K562 (cell line): ENCODE measurements at regions not wholly inside any gene's neighbourhood (a gene's known extent, or its start where the extent isn't known, plus 50 kb on each side); places are given as distances from the start of the nearest gene placed in this dataset.

Source experiments
- ATAC-seq: fragments of 200-7000 bp; cut with Tn5 transposase; 3 replicates; pipeline ENCODE4 v1.9.1; 2020; ENCODE audit warnings: moderate library complexity
- BruUV-seq: library from RNA; stranded (reverse); fragments of 400-500 nt; replicated peaks from 2 replicates; lab custom pipeline; 2021; lab: Mats Ljungman, UMichigan
- CTCF ChIA-PET: fragments of 300-600 bp; formaldehyde crosslinking; extraction: SDS; loops from one replicate; lab custom pipeline; 2021; ENCODE audit warnings: low intra/inter-chr PET ratio; lab: Yijun Ruan, JAX
- POLR2A ChIA-PET: fragments of 300-600, 350-650 bp; sonication (Branson Sonifier 250); formaldehyde crosslinking; extraction: SDS; loops from one replicate; lab custom pipeline; 2021; ENCODE audit warnings: antibody characterized with exemption, inconsistent platforms; lab: Yijun Ruan, JAX
- DNase-seq, 4 experiments: peaks; one replicate each; pipeline versions ENCODE4 v3.0.0 to v3.0.0-alpha.2; 2011 to 2018; ENCODE audit warnings: low spot score in 3 of 4, mixed read lengths in 3 of 4; ENCODE audit errors: extremely low read depth in 1 of 4
- FAIRE-seq: peaks from 2 replicates; lab custom pipeline; 2011; peaks lifted over from hg19 to GRCh38; lab: Jason Lieb, UNC
- H2AFZ ChIP-seq: 2 replicates; pipeline ENCODE4 v1.6.0; 2011; ENCODE audit warnings: low read depth, low read length, control low read depth, inconsistent platforms
- H3K27ac ChIP-seq: fragments of 200-600 bp; 3 replicates; pipeline ENCODE4 v1.8.0; 2011; ENCODE audit warnings: low read depth, mild to moderate bottlenecking, control low read depth, inconsistent platforms, low read length, moderate library complexity, mixed read lengths; ENCODE audit errors: extremely low read depth
- H3K27me3 ChIP-seq, 2 experiments: fragments of 300-600 bp in 1 of 2; 2 replicates in 1 of 2; 3 replicates in 1 of 2; pipeline versions ENCODE4 v1.6.0 to v1.8.0; 2011; ENCODE audit warnings: inconsistent platforms in 2 of 2, low read length in 2 of 2, mild to moderate bottlenecking in 1 of 2, mixed read lengths in 1 of 2, moderate library complexity in 1 of 2; ENCODE audit not compliant: control insufficient read depth in 2 of 2, insufficient read depth in 2 of 2
- H3K36me3 ChIP-seq: fragments of 300-600 bp; 3 replicates; pipeline ENCODE4 v1.8.0; 2011; ENCODE audit warnings: mild to moderate bottlenecking, low read length, inconsistent platforms; ENCODE audit not compliant: control insufficient read depth, insufficient read depth
- H3K4me1 ChIP-seq, 2 experiments: fragments of 200-600 bp in 1 of 2; replicated peaks in 1 of 2; 2 replicates in 1 of 2; 3 replicates in 1 of 2; pipeline versions ENCODE4 v1.5.1 to v1.8.0; 2011; ENCODE audit warnings: inconsistent platforms in 2 of 2, low read length in 2 of 2, mild to moderate bottlenecking in 1 of 2, mixed read lengths in 1 of 2, moderate library complexity in 1 of 2; ENCODE audit not compliant: control insufficient read depth in 2 of 2, insufficient read depth in 2 of 2
- H3K4me2 ChIP-seq: 2 replicates; pipeline ENCODE4 v1.6.1; 2011; ENCODE audit warnings: low read length, control low read depth, inconsistent platforms, mixed read lengths; ENCODE audit not compliant: insufficient read depth
- H3K4me3 ChIP-seq: fragments of 200-600 bp; sonication (generic), shearing (Covaris generic); 2 replicates; pipeline ENCODE4 v1.5.1; 2016; ENCODE audit warnings: control low read depth, inconsistent platforms
- H3K79me2 ChIP-seq: fragments of 200-600 bp; 3 replicates; pipeline ENCODE4 v1.8.0; 2011; ENCODE audit warnings: low read length, inconsistent platforms; ENCODE audit not compliant: control insufficient read depth, insufficient read depth
- H3K9ac ChIP-seq, 2 experiments: 2 replicates each; pipeline versions ENCODE4 v1.6.0 to v1.6.1; 2011; ENCODE audit warnings: low read depth in 2 of 2, low read length in 2 of 2, control low read depth in 1 of 2, inconsistent platforms in 1 of 2, mild to moderate bottlenecking in 1 of 2, mixed read lengths in 1 of 2; ENCODE audit not compliant: insufficient read depth in 1 of 2
- H3K9me1 ChIP-seq: one replicate; pipeline ENCODE4 v1.6.0; 2011; ENCODE audit warnings: inconsistent platforms, mild to moderate bottlenecking, low read length, moderate library complexity; ENCODE audit not compliant: control insufficient read depth, insufficient read depth
- H3K9me3 ChIP-seq: replicated peaks from 2 replicates; pipeline ENCODE4 v1.5.1; 2011; ENCODE audit warnings: low read depth, low read length, inconsistent platforms; ENCODE audit not compliant: control insufficient read depth, insufficient read depth
- H4K20me1 ChIP-seq: replicated peaks from 2 replicates; pipeline ENCODE4 v1.6.1; 2011; ENCODE audit warnings: low read length, inconsistent platforms, mixed read lengths; ENCODE audit not compliant: control insufficient read depth, insufficient read depth
- CTCF ChIP-seq, 3 experiments: IDR thresholded peaks in 2 of 3; conservative IDR thresholded peaks in 1 of 3; 2 replicates each; pipeline ENCODE4 v1.5.1; 2011 to 2012; ENCODE audit warnings: low read length in 3 of 3, mild to moderate bottlenecking in 3 of 3, control low read depth in 2 of 3, improper control_type of control experiment in 1 of 3, inconsistent platforms in 1 of 3, low read depth in 1 of 3, mixed read lengths in 1 of 3, moderate library complexity in 1 of 3; ENCODE audit not compliant: insufficient read depth in 2 of 3
- CTCFL ChIP-seq: IDR thresholded peaks from 2 replicates; pipeline ENCODE4 v1.6.1; 2011; ENCODE audit warnings: borderline replicate concordance, low read depth, mild to moderate bottlenecking, moderate library complexity, low read length; ENCODE audit not compliant: insufficient read depth, poor library complexity, severe bottlenecking
- L3MBTL2 ChIP-seq: fragments of 450-650 bp; IDR thresholded peaks from 2 replicates; pipeline ENCODE4 v1.6.1; 2016; ENCODE audit warnings: mild to moderate bottlenecking, moderate library complexity
- MCM7 ChIP-seq, 2 experiments: fragments of 450-650 bp; IDR thresholded peaks; 2 replicates each; pipeline ENCODE4 v1.6.1; 2016 to 2018
- MTF1 ChIP-seq: fragments of 250-450 bp; sonication (Bioruptor Pico); IDR thresholded peaks from 2 replicates; pipeline ENCODE4 v1.9.0; 2021; ENCODE audit warnings: moderate library complexity, mild to moderate bottlenecking, inconsistent platforms, borderline replicate concordance
- PTTG1 ChIP-seq: fragments of 450-650 bp; IDR thresholded peaks from 2 replicates; pipeline ENCODE4 v1.6.1; 2016; ENCODE audit warnings: low read depth, mild to moderate bottlenecking, missing genetic modification characterization, missing compliant biosample characterization
- SOX6 ChIP-seq: fragments of 450-650 bp; IDR thresholded peaks from 2 replicates; pipeline ENCODE4 v1.6.1; 2014; ENCODE audit warnings: mild to moderate bottlenecking
- ZNF764 ChIP-seq: fragments of 250-450 bp; sonication (Bioruptor Pico); IDR thresholded peaks from 2 replicates; pipeline ENCODE4 v1.4.0; 2020; ENCODE audit warnings: low read depth, mild to moderate bottlenecking, moderate library complexity
- WGBS: fragments of 100-300 bp; shearing (Covaris generic); methylation state at CpG from one replicate; pipeline ENCODE4 v1.1.6; 2016; ENCODE audit warnings: low coverage, mixed read lengths; ENCODE audit not compliant: insufficient coverage; ENCODE audit errors: missing lambda C conversion rate; 5-methylcytosine and 5-hydroxymethylcytosine counted together
- in situ Hi-C: fragments of 300-500 bp; cut with MboI; formaldehyde crosslinking; loops from 4 replicates; pipeline ENCODE4 v1.15.0; 2018; ENCODE audit warnings: inconsistent platforms, mixed read lengths
- intact Hi-C: fragments of 100-400 bp; cut with micrococcal nuclease; formaldehyde crosslinking; loops from 2 replicates; pipeline ENCODE4 v1.14.2; 2022

DNA sequence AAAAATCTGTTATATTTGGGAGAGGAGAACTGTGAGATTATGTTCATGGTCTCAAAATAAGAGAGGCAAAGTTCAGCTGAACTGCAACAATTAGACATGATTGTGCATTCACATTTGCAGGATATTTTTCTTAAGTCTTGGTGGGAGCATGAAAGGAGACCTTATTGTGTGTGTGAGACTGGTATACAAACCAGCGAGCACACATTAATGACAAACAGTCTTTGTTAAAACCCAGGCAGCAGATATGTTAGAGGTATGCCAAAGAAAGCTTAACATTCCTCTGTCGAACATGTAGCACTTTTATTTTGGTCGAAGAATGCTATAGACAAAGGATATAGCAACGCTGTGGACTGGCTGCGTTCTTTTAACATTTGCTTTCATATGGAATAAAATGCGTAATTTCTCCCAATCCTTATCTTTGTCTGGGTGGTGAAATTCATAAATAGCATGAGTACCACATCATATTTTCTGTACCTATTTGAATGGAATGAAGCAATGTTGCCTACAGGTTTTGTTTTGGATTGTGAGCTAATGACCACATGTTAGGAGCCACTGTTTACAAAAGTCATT lies 88.4 kb downstream of the ICOS start (continued):
- TF ChIP-seq MCM7 (IDR thresholded peaks at IDR 0.05) = no peak
- TF ChIP-seq MTF1 = no peak
- TF ChIP-seq PTTG1 (tag) = no peak
- TF ChIP-seq SOX6 = no peak

DNA sequence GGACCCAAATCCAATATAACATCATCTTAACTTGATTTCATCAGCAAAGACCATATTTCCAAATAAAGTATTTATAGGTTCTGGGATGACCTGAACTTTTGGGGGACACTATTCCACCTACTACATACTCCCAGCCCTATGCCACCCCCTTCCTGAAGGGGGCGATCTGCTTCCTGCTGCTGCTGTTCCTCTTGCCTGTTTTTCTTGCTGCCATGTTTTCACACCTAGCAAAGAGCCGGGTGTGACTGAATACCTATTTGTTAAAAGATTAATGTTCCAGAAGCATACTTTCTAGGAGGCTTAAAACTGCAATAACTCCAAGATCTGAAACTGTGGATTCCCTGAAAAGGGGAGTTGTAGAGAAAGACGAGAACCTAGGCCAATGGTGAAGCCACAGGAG lies 89.7 kb downstream of the ICOS start:
- 8% methylated on average over 3 of the region's 3 CpGs for WGBS
- Histone ChIP-seq H3K27ac (no peak overlapping the region), H3K79me2 (no peaks in the 10 kb centered on the region), H3K4me3 (no peak overlapping the region), H3K9me1 (no peaks in the 10 kb centered on the region)
- FAIRE-seq = no peak
- CTCF ChIA-PET = interaction anchor here (0.6 kb wide), 1 partner anchor 97 kb away, joined by 3 read pairs; no protein-coding TSS in a partner anchor
- ATAC-seq = peak; percentile 51; the same call in 2 of the 3 replicates
- peak; percentile 58; the same call in 1 of the 2 replicates for TF ChIP-seq L3MBTL2
- peak; percentile 25 to 51 (median 37); a peak in 4 of 6 replicates for TF ChIP-seq CTCF (IDR thresholded peaks at IDR 0.05 in 2 of 3, conservative IDR thresholded peaks at IDR 0.05 in 1 of 3; ENCODE audit: insufficient read depth in 2 of 3, low read depth in 1 of 3, low read length in 3 of 3)
- TF ChIP-seq ZNF764 (CRISPR knock-in tag) = no peak
- TF ChIP-seq CTCFL = peak; percentile 38
- TF ChIP-seq, all 486 proteins: peak for 3
- BruUV-seq = no TSS peak
- POLR2A ChIA-PET = no interaction called here
- H3K9me3 ChIP-seq = no peaks in the 10 kb centered on the region
- no peak overlapping the region for H3K9ac ChIP-seq
- H3K27me3 ChIP-seq = no peaks in the 10 kb centered on the region
- in situ Hi-C loops (no loop called here), intact Hi-C loops (no loop called here)
- H2AFZ ChIP-seq = no peak overlapping the region
- peak in 3 of 4 experiments; percentile 2 to 7 (median 5) for DNase-seq
- H3K4me1 ChIP-seq = no peaks in the 10 kb centered on the region
- H3K4me2 ChIP-seq = no peak overlapping the region
- no peaks in the 10 kb centered on the region for H3K36me3 ChIP-seq
- no peaks in the 10 kb centered on the region for H4K20me1 ChIP-seq
